MM.1S (cell line): ENCODE measurements at regions not wholly inside any gene's neighbourhood (a gene's known extent, or its start where the extent isn't known, plus 50 kb on each side); places are given as distances from the start of the nearest gene placed in this dataset.
"Not testable (repeated sequence)": the region's sequence is repeated elsewhere in the genome, so short reads cannot be mapped to it uniquely, and the experiment has no call there.

ENCODE experiments used
- DNase-seq: peaks from one replicate; pipeline ENCODE4 v3.0.0-alpha.2; 2015
- H2AFZ ChIP-seq: fragments of 300-600 bp; sonication (generic); 2 replicates; pipeline ENCODE4 v1.6.0; 2016; ENCODE audit warnings: antibody characterized with exemption, low read length
- H3F3A ChIP-seq: fragments of 300-600 bp; sonication (generic); 2 replicates; pipeline ENCODE4 v1.6.1; 2016; ENCODE audit warnings: mild to moderate bottlenecking, antibody characterized with exemption, low read length, moderate library complexity, mixed read lengths; ENCODE audit not compliant: insufficient read depth
- H3K27ac ChIP-seq: fragments of 300-600 bp; sonication (generic); 2 replicates; pipeline ENCODE4 v1.5.1; 2016; ENCODE audit warnings: mild to moderate bottlenecking, low read length
- H3K27me3 ChIP-seq: fragments of 300-600 bp; sonication (generic); replicated peaks from 2 replicates; pipeline ENCODE4 v1.6.0; 2016; ENCODE audit warnings: low read length; ENCODE audit not compliant: insufficient read depth
- H3K36me3 ChIP-seq: fragments of 300-600 bp; sonication (generic); replicated peaks from 2 replicates; pipeline ENCODE4 v1.6.1; 2016; ENCODE audit warnings: mild to moderate bottlenecking, low read length, mixed read lengths; ENCODE audit not compliant: insufficient read depth
- H3K4me1 ChIP-seq: fragments of 300-600 bp; sonication (generic); 2 replicates; pipeline ENCODE4 v1.6.1; 2016; ENCODE audit warnings: low read length, mixed read lengths
- H3K4me2 ChIP-seq: fragments of 300-600 bp; sonication (generic); 2 replicates; pipeline ENCODE4 v1.6.0; 2016; ENCODE audit warnings: low read depth, low read length
- H3K4me3 ChIP-seq: fragments of 300-600 bp; sonication (generic); 2 replicates; pipeline ENCODE4 v1.5.1; 2016; ENCODE audit warnings: low read length, mixed read lengths
- H3K79me2 ChIP-seq: fragments of 300-600 bp; sonication (generic); 2 replicates; pipeline ENCODE4 v1.6.1; 2016; ENCODE audit warnings: mixed run types, low read length, mixed read lengths
- H3K9ac ChIP-seq: fragments of 300-600 bp; sonication (generic); 2 replicates; pipeline ENCODE4 v1.6.1; 2016; ENCODE audit warnings: low read length, mixed read lengths
- H3K9me2 ChIP-seq: fragments of 300-600 bp; sonication (generic); replicated peaks from 2 replicates; pipeline ENCODE4 v1.6.1; 2016; ENCODE audit warnings: mild to moderate bottlenecking, low read length, mixed read lengths; ENCODE audit not compliant: insufficient read depth
- H3K9me3 ChIP-seq: fragments of 300-600 bp; sonication (generic); replicated peaks from 2 replicates; pipeline ENCODE4 v1.6.1; 2016; ENCODE audit warnings: mild to moderate bottlenecking, low read length, mixed read lengths; ENCODE audit not compliant: insufficient read depth
- H4K20me1 ChIP-seq: fragments of 300-600 bp; sonication (generic); 2 replicates; pipeline ENCODE4 v1.6.1; 2016; ENCODE audit warnings: mild to moderate bottlenecking, low read length, moderate library complexity, mixed read lengths; ENCODE audit not compliant: insufficient read depth
- EZH2 ChIP-seq: fragments of 300-600 bp; sonication (generic); optimal IDR thresholded peaks from 2 replicates; pipeline ENCODE3; 2017; ENCODE audit warnings: low read depth, mild to moderate bottlenecking, antibody characterized with exemption, low read length, mixed read lengths
- EZH2phosphoT487 ChIP-seq: fragments of 300-600 bp; sonication (generic); IDR thresholded peaks from 2 replicates; pipeline ENCODE4 v1.6.1; 2018; ENCODE audit warnings: antibody characterized with exemption, low read length
- TF ChIP-seq, protein P1 (sequence below): fragments of 300-600 bp; sonication (generic); IDR thresholded peaks from 2 replicates; pipeline ENCODE4 v1.5.1; 2016; ENCODE audit warnings: antibody characterized with exemption, low read length, mixed read lengths

DNA sequence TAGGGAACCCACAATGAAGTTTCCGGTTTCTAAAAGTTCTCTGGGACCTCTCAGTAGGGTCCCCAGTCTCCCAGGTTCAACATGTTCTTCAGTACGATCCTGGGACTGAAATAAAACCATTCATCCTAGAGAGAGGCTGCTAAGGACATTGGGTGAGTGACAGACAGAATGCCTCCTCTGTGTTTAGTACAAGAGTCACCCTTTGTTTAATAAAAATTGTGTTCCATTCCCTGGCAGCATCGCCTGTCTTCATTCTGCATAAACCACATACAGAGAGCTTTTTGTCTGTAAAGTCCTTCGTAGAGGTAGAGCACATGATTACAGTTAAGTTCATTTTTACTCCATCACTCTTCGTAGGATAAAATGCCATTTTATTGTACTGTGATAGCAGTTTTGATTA, 95.3 kb upstream of the GPR12 start:
- H3F3A ChIP-seq: no peaks in the 10 kb centered on the region
- no peaks in the 10 kb centered on the region for H3K36me3 ChIP-seq
- no peaks in the 10 kb centered on the region for H3K27me3 ChIP-seq
- no peaks in the 10 kb centered on the region for H3K9me3 ChIP-seq
- TF ChIP-seq EZH2phosphoT487 (no peak), EZH2 (no peak)
- TF ChIP-seq, protein P1, sequence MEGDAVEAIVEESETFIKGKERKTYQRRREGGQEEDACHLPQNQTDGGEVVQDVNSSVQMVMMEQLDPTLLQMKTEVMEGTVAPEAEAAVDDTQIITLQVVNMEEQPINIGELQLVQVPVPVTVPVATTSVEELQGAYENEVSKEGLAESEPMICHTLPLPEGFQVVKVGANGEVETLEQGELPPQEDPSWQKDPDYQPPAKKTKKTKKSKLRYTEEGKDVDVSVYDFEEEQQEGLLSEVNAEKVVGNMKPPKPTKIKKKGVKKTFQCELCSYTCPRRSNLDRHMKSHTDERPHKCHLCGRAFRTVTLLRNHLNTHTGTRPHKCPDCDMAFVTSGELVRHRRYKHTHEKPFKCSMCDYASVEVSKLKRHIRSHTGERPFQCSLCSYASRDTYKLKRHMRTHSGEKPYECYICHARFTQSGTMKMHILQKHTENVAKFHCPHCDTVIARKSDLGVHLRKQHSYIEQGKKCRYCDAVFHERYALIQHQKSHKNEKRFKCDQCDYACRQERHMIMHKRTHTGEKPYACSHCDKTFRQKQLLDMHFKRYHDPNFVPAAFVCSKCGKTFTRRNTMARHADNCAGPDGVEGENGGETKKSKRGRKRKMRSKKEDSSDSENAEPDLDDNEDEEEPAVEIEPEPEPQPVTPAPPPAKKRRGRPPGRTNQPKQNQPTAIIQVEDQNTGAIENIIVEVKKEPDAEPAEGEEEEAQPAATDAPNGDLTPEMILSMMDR: no peak
- H3K4me1 ChIP-seq: no peaks in the 10 kb centered on the region
- H3K79me2 ChIP-seq: no peaks in the 10 kb centered on the region
- H3K9me2 ChIP-seq: no peaks in the 10 kb centered on the region
- DNase-seq: no peak
- H3K4me3 ChIP-seq: no peak overlapping the region
- H2AFZ ChIP-seq: no peak overlapping the region
- H4K20me1 ChIP-seq: no peaks in the 10 kb centered on the region
- H3K27ac ChIP-seq: no peak overlapping the region
- no peak overlapping the region for H3K9ac ChIP-seq
- no peak overlapping the region for H3K4me2 ChIP-seq

DNA sequence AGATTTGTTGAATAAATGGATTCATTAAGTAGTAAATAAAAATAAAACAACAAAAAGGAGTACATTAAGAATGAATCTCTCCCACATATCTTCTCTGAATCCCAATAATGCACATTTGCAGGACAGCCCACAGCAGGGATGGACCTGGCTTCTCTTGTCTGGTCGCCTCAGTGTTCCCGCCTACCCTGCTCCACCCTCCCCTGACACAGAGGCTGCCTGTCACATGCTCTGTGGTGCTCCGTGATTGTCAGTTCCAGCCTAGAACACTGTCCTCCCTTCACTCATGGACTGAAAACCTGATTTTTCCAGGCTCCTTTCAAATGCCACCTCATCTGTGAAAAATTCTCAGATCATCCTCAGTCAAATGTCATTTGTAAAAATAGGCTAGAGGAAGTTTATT, 94.5 kb upstream of the GPR12 start:
- H3F3A ChIP-seq: no peaks in the 10 kb centered on the region
- H3K9ac ChIP-seq: no peak overlapping the region
- H4K20me1 ChIP-seq: no peaks in the 10 kb centered on the region
- no peak overlapping the region for H3K4me3 ChIP-seq
- TF ChIP-seq EZH2: no peak
- TF ChIP-seq, protein P1: no peak
- TF ChIP-seq EZH2phosphoT487: no peak
- no peak for DNase-seq
- no peak overlapping the region for H3K4me2 ChIP-seq
- H2AFZ ChIP-seq: no peak overlapping the region
- no peaks in the 10 kb centered on the region for H3K9me2 ChIP-seq
- no peaks in the 10 kb centered on the region for H3K79me2 ChIP-seq
- no peaks in the 10 kb centered on the region for H3K36me3 ChIP-seq
- H3K27me3 ChIP-seq: no peaks in the 10 kb centered on the region
- H3K4me1 ChIP-seq: no peaks in the 10 kb centered on the region
- no peaks in the 10 kb centered on the region for H3K9me3 ChIP-seq
- H3K27ac ChIP-seq: no peak overlapping the region

GRCh38 chr13:26853323-26853722, 92.7 kb upstream of the GPR12 start:
- H3K4me3 ChIP-seq: no peak overlapping the region
- no peaks in the 10 kb centered on the region for H3K27me3 ChIP-seq
- H3K36me3 ChIP-seq: no peaks in the 10 kb centered on the region
- no peaks in the 10 kb centered on the region for H3F3A ChIP-seq
- no peak overlapping the region for H3K27ac ChIP-seq
- H2AFZ ChIP-seq: no peak overlapping the region
- no peak for TF ChIP-seq EZH2
- TF ChIP-seq, protein P1: no peak
- no peak for TF ChIP-seq EZH2phosphoT487
- H3K9ac ChIP-seq: no peak overlapping the region
- no peaks in the 10 kb centered on the region for H3K79me2 ChIP-seq
- no peak for DNase-seq
- no peaks in the 10 kb centered on the region for H3K9me3 ChIP-seq
- no peaks in the 10 kb centered on the region for H4K20me1 ChIP-seq
- H3K4me1 ChIP-seq: no peaks in the 10 kb centered on the region
- H3K9me2 ChIP-seq: no peaks in the 10 kb centered on the region
- no peak overlapping the region for H3K4me2 ChIP-seq

DNA sequence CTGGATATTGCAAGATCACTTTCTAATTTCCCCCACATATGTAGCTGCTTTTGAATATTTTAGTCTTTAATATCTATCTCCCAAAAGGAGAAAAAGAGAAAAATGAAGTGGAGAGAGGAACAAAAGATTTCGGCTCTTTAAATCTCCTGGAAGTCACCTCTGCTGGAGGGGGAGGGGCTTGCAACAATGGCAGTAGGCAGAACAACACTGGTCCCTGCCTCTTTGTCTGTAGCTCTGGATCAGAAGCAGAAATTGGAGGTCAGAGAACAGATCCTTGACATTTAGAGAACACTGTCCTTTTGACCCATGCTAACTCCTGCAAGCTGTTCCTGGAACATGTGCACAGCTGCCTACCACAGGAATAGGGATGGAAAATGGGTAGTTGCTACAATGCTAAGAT, 86.7 kb upstream of the GPR12 start:
- Histone ChIP-seq H3K79me2 (no peaks in the 10 kb centered on the region), H3K36me3 (no peaks in the 10 kb centered on the region), H3K9me2 (no peaks in the 10 kb centered on the region), H3K27ac (no peak overlapping the region), H3K9me3 (no peaks in the 10 kb centered on the region), H3K4me2 (no peak overlapping the region), H3K27me3 (no peaks in the 10 kb centered on the region), H3K4me3 (no peak overlapping the region), H2AFZ (no peak overlapping the region), H3K4me1 (no peaks in the 10 kb centered on the region), H4K20me1 (no peaks in the 10 kb centered on the region), H3F3A (no peaks in the 10 kb centered on the region), H3K9ac (no peak overlapping the region)
- TF ChIP-seq, protein P1: no peak
- TF ChIP-seq EZH2phosphoT487 (no peak), EZH2 (no peak)
- DNase-seq: no peak

- not testable (repeated sequence) for H3K9ac ChIP-seq, H3K79me2 ChIP-seq, H3K4me3 ChIP-seq, H3K36me3 ChIP-seq, H3K4me1 ChIP-seq, H3K27me3 ChIP-seq, H3K9me2 ChIP-seq, H3F3A ChIP-seq, H4K20me1 ChIP-seq, H2AFZ ChIP-seq, DNase-seq, H3K9me3 ChIP-seq, H3K4me2 ChIP-seq, H3K27ac ChIP-seq
Measured at GRCh38 chr13:26845063-26845462, 84.5 kb upstream of the GPR12 start.
